AG04450 (cell line): ENCODE measurements at regions not wholly inside any gene's neighbourhood (a gene's known extent, or its start where the extent isn't known, plus 50 kb on each side); places are given as distances from the start of the nearest gene placed in this dataset.

Experiments
- CTCF ChIA-PET: fragments of 300-600, 350-600 bp; formaldehyde crosslinking; extraction: SDS; loops from one replicate; lab custom pipeline; 2022; ENCODE audit warnings: antibody characterized with exemption, inconsistent platforms; lab: Charles Lee
- POLR2A ChIA-PET: fragments of 350-600 bp; formaldehyde crosslinking; extraction: SDS; loops from one replicate; lab custom pipeline; 2021; ENCODE audit warnings: antibody characterized with exemption, inconsistent platforms; lab: Yijun Ruan, JAX
- DNase-seq: peaks from one replicate; pipeline ENCODE4 v3.0.0-alpha.2; 2011; ENCODE audit warnings: low read depth, low spot score
- H3K27ac ChIP-seq: one replicate; pipeline ENCODE4 v1.5.1; 2012; ENCODE audit warnings: low read depth, low read length, control low read depth
- H3K27me3 ChIP-seq: one replicate; pipeline ENCODE4 v1.6.0; 2012; ENCODE audit warnings: low read length; ENCODE audit not compliant: control insufficient read depth, insufficient read depth
- H3K4me3 ChIP-seq: 2 replicates; pipeline ENCODE4 v1.5.1; 2011; ENCODE audit warnings: mild to moderate bottlenecking, low read depth, low read length, control low read depth
- H3K9me3 ChIP-seq: 2 replicates; pipeline ENCODE4 v1.5.1; 2012; ENCODE audit warnings: low read length; ENCODE audit not compliant: control insufficient read depth, insufficient read depth
- CTCF ChIP-seq: IDR thresholded peaks from 2 replicates; pipeline ENCODE4 v1.5.1; 2011; ENCODE audit warnings: low read depth, low read length, control low read depth, inconsistent platforms

GRCh38 chr2:12320991-12321641, 395.6 kb upstream of the TRIB2 start:
- Histone ChIP-seq H3K27me3 (no peaks in the 10 kb centered on the region), H3K9me3 (no peaks in the 10 kb centered on the region), H3K27ac (peak overlapping the region; percentile 68), H3K4me3 (no peak overlapping the region)
- peak; percentile 90 for DNase-seq
- CTCF ChIA-PET = interaction anchor here (0.7 to 1.7 kb wide), 5 partner anchors 15 to 686 kb away, joined by 3 to 5 read pairs (median 3); partner anchors contain the start of gene TRIB2
- POLR2A ChIA-PET = interaction anchor here (0.5 to 1.1 kb wide), 3 partner anchors 11 to 169 kb away, joined by 3 read pairs; no protein-coding TSS in a partner anchor
- peak; percentile 18; the same call in 1 of the 2 replicates for TF ChIP-seq CTCF

GRCh38 chr2:12321886-12322285, 394.9 kb upstream of the TRIB2 start:
- H3K27ac ChIP-seq = no peak overlapping the region
- no peaks in the 10 kb centered on the region for H3K27me3 ChIP-seq
- no peak for TF ChIP-seq CTCF
- H3K9me3 ChIP-seq = no peaks in the 10 kb centered on the region
- DNase-seq = no peak
- no peak overlapping the region for H3K4me3 ChIP-seq
- CTCF ChIA-PET = interaction anchor here (0.7 to 1.7 kb wide), 5 partner anchors 16 to 685 kb away, joined by 3 to 5 read pairs (median 3); partner anchors contain the start of gene TRIB2
- POLR2A ChIA-PET = interaction anchor here (0.5 to 1.1 kb wide), 2 partner anchors 10 to 134 kb away, joined by 3 read pairs; no protein-coding TSS in a partner anchor

- H3K4me3 ChIP-seq = no peak overlapping the region
- no peaks in the 10 kb centered on the region for H3K27me3 ChIP-seq
- ChIA-PET CTCF (no interaction called here), POLR2A (interaction anchor here (0.6 kb wide), 1 partner anchor 308 kb away, joined by 3 read pairs; no protein-coding TSS in a partner anchor)
- DNase-seq = no peak
- no peak for TF ChIP-seq CTCF
- H3K9me3 ChIP-seq = no peaks in the 10 kb centered on the region; the same call in 1 of the 2 replicates
- no peak overlapping the region for H3K27ac ChIP-seq
Measured at GRCh38 chr2:12325806-12326205, 390.9 kb upstream of the TRIB2 start.

- no peak for TF ChIP-seq CTCF
- no peak for DNase-seq
- no peaks in the 10 kb centered on the region for H3K27me3 ChIP-seq
- no peak overlapping the region for H3K27ac ChIP-seq
- H3K4me3 ChIP-seq = no peak overlapping the region
- ChIA-PET CTCF (no interaction called here), POLR2A (no interaction called here)
- no peaks in the 10 kb centered on the region; the same call in 1 of the 2 replicates for H3K9me3 ChIP-seq
Measured at GRCh38 chr2:12326449-12327190, 390.1 kb upstream of the TRIB2 start.
